Liver (tissue), 8 donors: ENCODE measurements at regions not wholly inside any gene's neighbourhood (a gene's known extent, or its start where the extent isn't known, plus 50 kb on each side); places are given as distances from the start of the nearest gene placed in this dataset.

Source experiments
- DNase-seq: peaks from one replicate; pipeline ENCODE4 v3.0.0-alpha.2; 2017; ENCODE audit warnings: low spot score
- H3K27ac ChIP-seq, 2 donors: one replicate each; pipeline ENCODE4 v1.7.0; 2013; ENCODE audit warnings: inconsistent platforms in 2 of 2, low read length in 2 of 2, control low read depth in 1 of 2, low read depth in 1 of 2, mild to moderate bottlenecking in 1 of 2
- H3K27me3 ChIP-seq, 4 donors: one replicate each; pipeline versions ENCODE4 v1.6.1 to v1.7.0; 2013; ENCODE audit warnings: low read length in 3 of 4, inconsistent platforms in 1 of 4, mild to moderate bottlenecking in 1 of 4, moderate library complexity in 1 of 4; ENCODE audit not compliant: control insufficient read depth in 4 of 4, insufficient read depth in 4 of 4
- H3K36me3 ChIP-seq, 4 donors: one replicate each; pipeline versions ENCODE4 v1.6.1 to v1.7.0; 2013; ENCODE audit warnings: low read length in 3 of 4, mild to moderate bottlenecking in 3 of 4, low read depth in 1 of 4, moderate library complexity in 1 of 4; ENCODE audit not compliant: control insufficient read depth in 4 of 4, insufficient read depth in 3 of 4
- H3K4me1 ChIP-seq, 4 donors: one replicate each; pipeline versions ENCODE4 v1.6.1 to v1.7.0; 2013; ENCODE audit warnings: low read length in 3 of 4, mild to moderate bottlenecking in 3 of 4, moderate library complexity in 1 of 4; ENCODE audit not compliant: control insufficient read depth in 4 of 4, insufficient read depth in 4 of 4
- H3K4me3 ChIP-seq, 3 donors: one replicate each; pipeline versions ENCODE4 v1.6.1 to v1.7.0; 2013; ENCODE audit warnings: low read length in 3 of 3, control low read depth in 1 of 3, low read depth in 1 of 3, mild to moderate bottlenecking in 1 of 3
- H3K9ac ChIP-seq, 2 donors: one replicate each; pipeline ENCODE4 v1.7.0; 2013; ENCODE audit warnings: low read length in 2 of 2, mild to moderate bottlenecking in 2 of 2, moderate library complexity in 2 of 2, control low read depth in 1 of 2, low read depth in 1 of 2
- H3K9me3 ChIP-seq, 4 donors: one replicate each; pipeline versions ENCODE4 v1.6.1 to v1.7.0; 2013; ENCODE audit warnings: low read length in 3 of 4; ENCODE audit not compliant: control insufficient read depth in 4 of 4
- ATF3 ChIP-seq: IDR thresholded peaks from 2 replicates; pipeline ENCODE4 v1.6.1; 2016; ENCODE audit warnings: antibody characterized with exemption
- CTCF ChIP-seq: fragments of 150-350 bp; IDR thresholded peaks from 2 replicates; pipeline ENCODE4 v1.5.1; 2017; ENCODE audit warnings: improper control_type of control experiment, low read depth, low read length; ENCODE audit not compliant: missing input control
- EGR1 ChIP-seq, 2 donors: IDR thresholded peaks; 2 replicates each; pipeline ENCODE4 v1.6.1; 2016 to 2018; ENCODE audit warnings: antibody characterized with exemption in 2 of 2, low read depth in 2 of 2
- FOXA1 ChIP-seq: IDR thresholded peaks from 2 replicates; pipeline ENCODE4 v1.6.1; 2016; ENCODE audit warnings: antibody characterized with exemption
- FOXA2 ChIP-seq: IDR thresholded peaks from 2 replicates; pipeline ENCODE4 v1.6.1; 2016; ENCODE audit warnings: antibody characterized with exemption
- GABPA ChIP-seq, 2 donors: IDR thresholded peaks in 1 of 2; conservative IDR thresholded peaks in 1 of 2; 2 replicates each; pipeline ENCODE4 v1.6.1; 2016; ENCODE audit warnings: antibody characterized with exemption in 2 of 2, mild to moderate bottlenecking in 1 of 2, moderate library complexity in 1 of 2
- HNF4A ChIP-seq, 2 donors: conservative IDR thresholded peaks; 2 replicates each; pipeline ENCODE4 v1.6.1; 2016; ENCODE audit warnings: antibody characterized with exemption in 2 of 2, mild to moderate bottlenecking in 2 of 2
- HNF4G ChIP-seq: IDR thresholded peaks from 2 replicates; pipeline ENCODE4 v1.6.1; 2016; ENCODE audit warnings: antibody characterized with exemption
- JUND ChIP-seq, 2 donors: IDR thresholded peaks; 2 replicates each; pipeline ENCODE4 v1.6.1; 2016; ENCODE audit warnings: antibody characterized with exemption in 2 of 2
- MAX ChIP-seq: IDR thresholded peaks from 2 replicates; pipeline ENCODE4 v1.6.1; 2016; ENCODE audit warnings: antibody characterized with exemption
- NR2F2 ChIP-seq: IDR thresholded peaks from 2 replicates; pipeline ENCODE4 v1.6.1; 2016; ENCODE audit warnings: antibody characterized with exemption
- RAD21 ChIP-seq, 2 donors: IDR thresholded peaks; 2 replicates each; pipeline ENCODE4 v1.6.1; 2016; ENCODE audit warnings: antibody characterized with exemption in 2 of 2, mild to moderate bottlenecking in 2 of 2
- REST ChIP-seq: IDR thresholded peaks from 2 replicates; pipeline ENCODE4 v1.6.1; 2016; ENCODE audit warnings: antibody characterized with exemption, mild to moderate bottlenecking
- RXRA ChIP-seq, 2 donors: IDR thresholded peaks; 2 replicates each; pipeline ENCODE4 v1.6.1; 2017 to 2018; ENCODE audit warnings: antibody characterized with exemption in 2 of 2, mild to moderate bottlenecking in 1 of 2
- SP1 ChIP-seq: IDR thresholded peaks from 2 replicates; pipeline ENCODE4 v1.6.1; 2018; ENCODE audit warnings: antibody characterized with exemption, mild to moderate bottlenecking
- TAF1 ChIP-seq: conservative IDR thresholded peaks from 2 replicates; pipeline ENCODE4 v1.6.1; 2016; ENCODE audit warnings: antibody characterized with exemption, mild to moderate bottlenecking
- YY1 ChIP-seq: IDR thresholded peaks from 2 replicates; pipeline ENCODE4 v1.6.1; 2016; ENCODE audit warnings: antibody characterized with exemption, mild to moderate bottlenecking
- ZBTB33 ChIP-seq: IDR thresholded peaks from 2 replicates; pipeline ENCODE4 v1.6.1; 2016; ENCODE audit warnings: antibody characterized with exemption
- WGBS: extraction: QIAGEN DNeasy Blood & Tissue Kit; methylation state at CpG from one replicate; pipeline ENCODE4 v1.1.7; 2013; 5-methylcytosine and 5-hydroxymethylcytosine counted together
- donor health status: healthy.
- donor health status: healthy.
- donor health status: healthy.
- donor health status: healthy.
- donor health status: healthy.

GRCh38 chr19:28884786-28885476 lies 328.0 kb downstream of the UQCRFS1 start:
- Histone ChIP-seq H3K27me3 (no peaks in the 10 kb centered on the region), H3K4me3 (no peak overlapping the region), H3K36me3 (no peaks in the 10 kb centered on the region), H3K4me1 (no peaks in the 10 kb centered on the region), H3K27ac (no peak overlapping the region), H3K9me3 (no peaks in the 10 kb centered on the region), H3K9ac (no peak overlapping the region)
- DNase-seq: no peak
- WGBS: 61% methylated on average over 12 of the region's 12 CpGs
- TF ChIP-seq SP1 (no peak), FOXA1 (no peak), ATF3 (no peak), MAX (no peak), GABPA (IDR thresholded peaks at IDR 0.05 in 1 of 2, conservative IDR thresholded peaks at IDR 0.05 in 1 of 2) (no peak), EGR1 (IDR thresholded peaks at IDR 0.05; ENCODE audit: low read depth in 2 of 2) (no peak), HNF4G (no peak), JUND (IDR thresholded peaks at IDR 0.05) (no peak), RXRA (IDR thresholded peaks at IDR 0.05) (no peak), TAF1 (no peak), FOXA2 (no peak), HNF4A (conservative IDR thresholded peaks at IDR 0.05) (no peak), RAD21 (IDR thresholded peaks at IDR 0.05) (no peak), YY1 (no peak), ZBTB33 (no peak), CTCF (no peak), NR2F2 (no peak), REST (no peak)
